GM10248 (cell line): ENCODE measurements at regions not wholly inside any gene's neighbourhood (a gene's known extent, or its start where the extent isn't known, plus 50 kb on each side); places are given as distances from the start of the nearest gene placed in this dataset.

Experiments
- CTCF ChIA-PET: fragments of 300-600 bp; sonication (Branson Sonifier 250); formaldehyde crosslinking; extraction: SDS; loops from one replicate; lab custom pipeline; 2021; ENCODE audit warnings: antibody characterized with exemption; lab: Yijun Ruan, JAX
- POLR2A ChIA-PET: fragments of 350-650 bp; sonication (Branson Sonifier 250); formaldehyde crosslinking; extraction: SDS; loops from one replicate; lab custom pipeline; 2020; ENCODE audit warnings: antibody characterized with exemption; lab: Yijun Ruan, JAX
- DNase-seq: peaks from one replicate; pipeline ENCODE4 v3.0.0; 2012; ENCODE audit errors: extremely low spot score
- TF ChIP-seq, protein P1 (sequence below): IDR thresholded peaks from 2 replicates; pipeline ENCODE4 v1.5.1; 2012; ENCODE audit warnings: mild to moderate bottlenecking, low read depth; ENCODE audit errors: extremely low read depth, missing control alignments, control extremely low read depth

DNA sequence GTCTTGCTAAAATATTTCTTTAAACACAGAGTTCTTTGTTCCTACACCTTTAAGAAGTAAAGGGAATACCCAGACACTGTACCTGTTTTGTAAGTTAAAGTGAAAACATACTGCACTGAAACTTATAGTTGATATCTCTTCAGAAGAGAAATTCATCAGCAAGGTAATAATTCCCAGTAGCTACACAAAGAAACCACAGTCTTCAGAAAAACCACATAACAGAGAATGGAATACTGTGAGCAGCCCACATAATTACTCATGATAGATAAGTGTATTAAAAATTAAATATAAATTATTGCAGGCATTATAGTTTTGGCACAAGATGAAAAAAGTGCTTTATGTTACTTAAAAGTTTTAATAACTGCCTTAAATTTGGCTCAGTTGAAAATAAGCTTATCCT lies 276.6 kb downstream of the SETD4 start:
- TF ChIP-seq, protein P1, sequence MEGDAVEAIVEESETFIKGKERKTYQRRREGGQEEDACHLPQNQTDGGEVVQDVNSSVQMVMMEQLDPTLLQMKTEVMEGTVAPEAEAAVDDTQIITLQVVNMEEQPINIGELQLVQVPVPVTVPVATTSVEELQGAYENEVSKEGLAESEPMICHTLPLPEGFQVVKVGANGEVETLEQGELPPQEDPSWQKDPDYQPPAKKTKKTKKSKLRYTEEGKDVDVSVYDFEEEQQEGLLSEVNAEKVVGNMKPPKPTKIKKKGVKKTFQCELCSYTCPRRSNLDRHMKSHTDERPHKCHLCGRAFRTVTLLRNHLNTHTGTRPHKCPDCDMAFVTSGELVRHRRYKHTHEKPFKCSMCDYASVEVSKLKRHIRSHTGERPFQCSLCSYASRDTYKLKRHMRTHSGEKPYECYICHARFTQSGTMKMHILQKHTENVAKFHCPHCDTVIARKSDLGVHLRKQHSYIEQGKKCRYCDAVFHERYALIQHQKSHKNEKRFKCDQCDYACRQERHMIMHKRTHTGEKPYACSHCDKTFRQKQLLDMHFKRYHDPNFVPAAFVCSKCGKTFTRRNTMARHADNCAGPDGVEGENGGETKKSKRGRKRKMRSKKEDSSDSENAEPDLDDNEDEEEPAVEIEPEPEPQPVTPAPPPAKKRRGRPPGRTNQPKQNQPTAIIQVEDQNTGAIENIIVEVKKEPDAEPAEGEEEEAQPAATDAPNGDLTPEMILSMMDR, result no peak
- ChIA-PET CTCF (interaction anchor here (1.2 to 1.6 kb wide), 2 partner anchors 10 to 25 kb away, joined by 3 to 4 read pairs; no protein-coding TSS in a partner anchor), POLR2A (no interaction called here)
- no peak for DNase-seq

DNA sequence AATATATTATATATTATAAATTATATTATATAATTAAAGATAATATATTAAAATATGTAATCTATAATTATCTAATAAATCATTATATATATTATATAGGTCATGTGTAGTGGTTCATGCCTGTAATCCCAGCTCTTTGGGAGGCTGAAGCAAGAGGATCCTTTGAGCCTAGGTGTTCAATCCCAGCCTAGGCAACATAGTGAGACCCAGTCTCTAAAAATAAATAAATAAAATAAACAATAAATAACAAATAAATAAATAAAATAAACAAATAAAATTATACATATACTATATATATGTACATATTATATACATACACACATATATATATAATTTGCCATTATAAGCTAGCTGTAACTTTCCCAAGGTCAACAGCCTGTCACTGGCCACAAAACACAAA lies 277.7 kb downstream of the SETD4 start:
- ChIA-PET POLR2A (no interaction called here), CTCF (interaction anchor here (1.0 to 1.5 kb wide), 2 partner anchors 19 to 34 kb away, joined by 3 to 5 read pairs; no protein-coding TSS in a partner anchor)
- DNase-seq, result no peak
- TF ChIP-seq, protein P1, result no peak

DNA sequence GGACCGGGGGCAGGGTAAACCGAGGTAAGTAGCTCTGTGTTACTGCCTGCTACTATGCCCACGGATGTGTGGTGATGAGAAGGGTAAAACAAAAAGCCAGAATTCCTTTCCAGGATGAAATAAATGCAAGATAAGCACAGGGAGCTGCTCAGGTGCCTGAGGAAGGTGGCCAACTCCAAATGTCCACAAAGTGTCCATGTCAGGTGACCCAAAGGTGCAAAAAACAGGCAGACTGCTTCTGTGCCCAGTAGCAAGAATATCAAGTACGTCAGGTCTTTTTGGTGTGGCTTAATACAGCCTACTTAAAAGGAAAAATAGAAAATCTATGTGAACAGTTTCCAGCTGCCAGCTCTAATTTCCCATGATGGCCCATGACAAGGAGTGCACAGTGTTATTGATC lies 279.3 kb downstream of the SETD4 start:
- CTCF ChIA-PET, result interaction anchor here (1.5 kb wide), 1 partner anchor 20 kb away, joined by 5 read pairs; no protein-coding TSS in a partner anchor
- no peak for DNase-seq
- POLR2A ChIA-PET, result no interaction called here
- TF ChIP-seq, protein P1, result no peak

GRCh38 chr21:35779690-35780570 lies 280.4 kb downstream of the SETD4 start:
- CTCF ChIA-PET, result no interaction called here

GRCh38 chr21:35779167-35779566 lies 281.2 kb downstream of the SETD4 start:
- CTCF ChIA-PET, result no interaction called here
- TF ChIP-seq, protein P1, result no peak
- DNase-seq, result no peak
- POLR2A ChIA-PET, result no interaction called here

More at GRCh38 chr21:35779690-35780570, 280.4 kb downstream of the SETD4 start:
- DNase-seq, result no peak
- POLR2A ChIA-PET, result no interaction called here
- TF ChIP-seq, protein P1, result no peak

DNA sequence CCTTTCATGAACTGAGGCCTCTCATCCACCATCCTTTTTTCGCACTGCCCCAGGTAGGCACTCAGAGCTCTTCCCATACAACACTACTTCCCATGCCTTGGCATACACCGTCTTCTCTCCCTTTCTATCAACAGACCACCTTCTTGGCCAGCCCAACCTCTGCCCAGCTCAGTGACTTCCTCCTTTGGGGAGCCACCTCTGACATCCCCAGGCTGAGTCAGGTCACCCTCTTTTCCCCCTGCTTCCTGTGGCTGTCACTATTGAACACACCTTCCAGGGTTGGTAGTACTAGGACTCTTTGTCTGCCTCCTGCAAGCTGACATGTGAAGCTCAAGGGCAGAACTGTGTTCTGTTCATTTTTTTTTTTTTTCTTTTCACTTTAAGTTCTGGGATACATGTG lies 283.2 kb downstream of the SETD4 start:
- TF ChIP-seq, protein P1, result no peak
- DNase-seq, result no peak
- POLR2A ChIA-PET, result no interaction called here
- CTCF ChIA-PET, result no interaction called here
